Embryonic facial prominence (tissue), 1 donor: ENCODE measurements at regions not wholly inside any gene's neighbourhood (a gene's known extent, or its start where the extent isn't known, plus 50 kb on each side); places are given as distances from the start of the nearest gene placed in this dataset.
"Not testable (repeated sequence)": the region's sequence is repeated elsewhere in the genome, so short reads cannot be mapped to it uniquely, and the experiment has no call there.

ENCODE experiments used
- DNase-seq: peaks from one replicate; pipeline ENCODE4 v3.0.0-alpha.2; 2016; ENCODE audit errors: extremely low spot score

DNA sequence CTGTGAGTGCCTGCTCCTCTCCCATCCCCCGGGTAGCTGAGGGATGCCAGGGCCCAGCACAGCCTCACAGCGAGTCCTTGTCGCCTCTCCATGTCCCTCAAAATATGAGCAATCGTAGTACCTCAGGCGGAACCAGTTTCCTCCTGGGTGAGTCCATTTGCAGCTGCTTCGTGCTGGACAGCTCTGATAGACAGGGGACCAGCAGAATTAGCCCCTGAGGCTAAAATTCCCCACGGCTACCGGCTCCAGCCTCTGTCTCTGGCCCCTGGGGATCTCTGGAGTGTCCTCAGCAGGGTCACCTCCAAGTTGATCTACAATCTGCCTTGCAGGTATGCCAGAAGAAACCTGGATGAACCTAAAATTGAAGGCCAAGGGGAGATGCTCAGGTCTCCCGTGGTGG, 115.8 kb upstream of the FBXL7 start:
- DNase-seq = no peak

DNA sequence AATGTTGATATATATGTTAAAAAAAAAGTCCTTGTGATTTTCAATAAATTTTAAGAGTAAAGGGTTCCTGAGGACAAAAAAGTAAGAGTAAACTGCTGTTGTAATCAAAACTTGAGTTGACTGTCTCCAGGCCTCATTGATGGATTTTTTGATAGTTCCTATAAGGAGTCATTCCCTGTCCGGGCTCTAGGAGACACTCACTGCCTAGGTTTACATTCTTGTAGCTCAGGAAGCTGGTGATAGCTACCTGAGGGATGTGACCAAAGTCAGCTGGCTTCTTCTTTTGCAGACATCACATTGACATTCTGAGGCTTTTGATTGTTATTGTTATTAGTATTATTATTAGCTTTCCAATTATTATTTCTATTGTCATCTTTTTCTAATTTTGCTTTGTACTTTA, 116.5 kb upstream of the FBXL7 start:
- no peak for DNase-seq

DNA sequence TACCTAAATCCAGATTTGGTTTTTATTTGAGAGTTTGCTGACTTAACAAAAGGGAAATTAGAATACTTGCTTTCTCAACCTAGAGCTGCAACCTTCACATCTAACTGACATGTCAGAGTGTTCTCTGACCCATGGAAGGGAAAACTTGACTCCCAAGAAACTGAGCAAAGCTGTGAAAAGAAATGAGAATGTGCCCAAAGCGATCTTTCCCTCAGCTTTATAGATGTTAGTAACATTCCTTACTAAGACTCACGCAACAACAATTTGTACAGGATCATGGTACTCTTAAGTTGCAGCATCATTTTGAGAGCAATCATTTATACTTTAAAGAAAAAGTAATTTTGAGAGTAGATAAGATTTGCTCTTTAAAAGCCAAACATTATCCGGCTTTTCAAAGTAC, 117.0 kb upstream of the FBXL7 start:
- DNase-seq = no peak

DNA sequence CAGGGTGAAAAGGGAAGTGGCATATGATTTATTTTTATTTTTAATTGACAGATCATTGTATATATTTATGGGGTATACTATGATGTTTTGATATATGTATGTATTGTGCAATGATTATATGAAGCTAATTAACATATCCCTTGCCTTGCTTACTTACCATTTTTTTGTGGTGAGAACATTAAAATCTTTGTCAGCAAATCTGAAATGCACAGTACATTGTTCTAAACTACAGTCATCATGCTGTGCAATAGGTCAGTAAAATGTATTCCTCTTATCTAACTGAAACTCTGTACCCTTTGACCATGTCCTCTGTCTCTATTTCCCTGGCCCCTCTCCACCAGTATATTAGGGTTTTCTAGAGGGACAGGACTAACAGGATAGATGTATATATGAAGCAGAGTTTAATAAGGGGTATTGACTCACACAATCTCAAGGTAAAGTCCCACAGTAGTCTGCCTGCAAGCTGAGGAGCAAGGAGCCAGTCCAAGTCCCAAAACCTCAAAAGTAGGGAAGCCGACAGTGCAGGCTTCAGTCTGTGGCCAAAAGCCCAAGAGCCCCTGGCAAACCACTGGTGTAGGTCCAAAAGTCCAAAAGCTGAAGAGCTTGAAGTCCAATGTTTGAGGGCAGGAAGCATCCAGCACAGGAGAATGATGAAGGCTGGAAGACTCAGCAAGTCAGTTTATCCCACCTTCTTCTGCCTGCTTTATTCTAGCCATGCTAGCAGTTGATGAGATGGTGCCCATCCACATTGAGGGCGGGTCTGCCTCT, 122.2 kb upstream of the FBXL7 start:
- DNase-seq = no peak

DNA sequence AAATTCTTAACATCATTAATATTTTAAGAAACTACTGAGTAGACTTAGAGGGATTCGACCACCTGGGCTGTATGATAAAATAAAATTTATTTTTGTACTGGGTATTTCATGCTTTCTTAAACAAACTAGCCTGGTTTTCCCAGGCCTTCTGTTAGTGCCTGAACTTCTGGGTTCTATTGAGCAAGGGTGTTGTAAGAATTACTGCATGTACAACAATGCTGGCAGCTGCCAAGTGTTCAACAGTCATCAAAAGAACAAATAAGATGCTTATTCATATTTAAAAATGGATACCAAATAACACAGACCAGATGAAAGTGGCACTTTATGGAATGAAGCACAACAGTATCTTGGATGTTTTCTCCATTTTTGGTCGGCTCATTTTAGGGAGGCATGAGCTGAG, 123.2 kb upstream of the FBXL7 start:
- DNase-seq = no peak

DNA sequence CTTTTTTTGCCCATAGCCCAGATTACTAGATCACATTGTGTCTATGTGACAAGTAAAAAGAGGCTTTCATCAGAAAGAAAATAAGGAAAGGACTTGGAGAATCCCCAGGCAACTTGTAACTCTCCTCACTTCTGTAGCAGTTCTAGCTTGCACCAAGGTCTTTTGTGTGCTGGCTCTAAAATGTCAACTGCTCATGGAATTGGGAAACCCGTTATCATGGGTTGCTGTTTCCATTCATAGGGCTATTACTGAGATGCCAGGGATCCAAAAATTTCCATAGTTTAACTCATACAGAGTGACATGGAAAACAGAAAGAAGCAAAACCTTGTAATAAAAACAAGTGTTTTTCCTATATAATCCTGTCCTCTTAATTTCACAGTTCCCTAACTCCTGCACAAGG, 123.9 kb upstream of the FBXL7 start:
- no peak for DNase-seq

DNA sequence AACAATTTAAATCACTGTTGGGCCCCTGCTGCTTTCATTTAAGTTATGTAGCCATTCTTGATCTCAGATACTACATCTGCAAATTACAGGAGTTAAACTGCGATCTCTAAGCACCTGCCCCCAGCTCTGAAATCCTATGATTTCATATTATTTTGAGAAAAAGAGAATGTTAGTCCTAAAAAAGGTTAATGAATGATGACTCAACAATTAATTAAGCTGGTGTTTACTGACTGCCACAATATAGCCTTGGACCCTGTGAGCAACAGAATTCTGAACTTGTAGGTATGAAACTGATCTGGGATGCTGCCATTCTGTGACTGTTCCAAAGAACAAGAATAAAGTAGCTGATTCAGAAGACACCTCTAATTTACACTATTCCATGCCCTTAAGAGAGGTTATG, 124.4 kb upstream of the FBXL7 start:
- DNase-seq = no peak

DNA sequence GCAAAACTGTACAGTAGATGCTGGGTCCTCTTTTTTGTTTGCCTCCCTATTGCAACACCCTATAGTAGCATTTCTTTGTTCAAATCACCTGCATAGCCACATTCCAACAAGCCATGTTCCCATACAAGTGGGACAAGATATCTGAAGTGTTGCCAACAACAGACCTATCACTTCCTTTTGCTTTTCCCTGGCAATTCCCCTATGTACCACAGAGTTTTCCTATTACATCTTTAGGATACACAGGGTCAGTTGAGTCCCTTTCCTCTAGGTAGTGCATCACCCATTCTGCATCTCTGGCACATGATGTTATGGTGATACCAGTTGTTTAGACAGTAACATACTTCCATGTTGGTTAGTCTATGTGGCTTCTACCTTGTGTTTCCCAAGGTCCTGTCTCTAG, 125.1 kb upstream of the FBXL7 start:
- no peak for DNase-seq

DNA sequence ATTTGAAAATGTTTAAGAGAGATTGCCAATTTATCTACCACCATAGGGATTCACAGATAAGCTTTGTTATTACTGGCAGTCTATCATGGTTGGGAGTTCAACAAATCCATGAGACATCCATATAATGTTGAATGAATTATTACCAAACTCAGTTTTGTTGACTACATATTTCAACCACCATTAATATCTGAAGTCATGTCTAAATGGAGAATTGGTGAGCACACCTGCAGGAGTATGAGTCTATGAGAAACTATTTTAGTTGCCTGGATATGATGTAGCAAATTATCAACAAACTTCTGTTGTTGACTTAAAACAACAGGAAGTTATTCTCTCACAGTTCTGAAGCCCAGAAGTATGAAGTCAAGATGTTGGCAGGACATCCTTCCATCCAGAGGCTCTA, 126.8 kb upstream of the FBXL7 start:
- no peak for DNase-seq

DNA sequence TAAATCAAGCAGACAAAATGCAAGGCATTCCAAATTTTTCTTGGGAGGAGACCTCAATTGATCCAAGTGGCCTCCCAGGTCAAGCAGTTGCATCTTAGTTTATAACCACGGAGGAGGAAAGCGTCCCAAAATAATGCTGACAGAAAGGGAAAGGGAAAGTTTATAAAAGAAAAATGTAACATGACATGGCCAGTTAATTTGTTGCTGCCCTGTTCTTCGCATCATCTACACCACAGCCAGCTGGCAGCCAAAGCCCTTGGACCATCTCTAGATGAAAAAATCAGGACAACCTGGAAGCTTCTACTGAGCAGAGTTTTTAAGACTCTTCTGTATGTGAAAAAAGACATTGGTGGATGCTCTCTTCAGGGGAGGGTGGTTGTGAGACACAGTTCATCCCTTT, 128.8 kb upstream of the FBXL7 start:
- DNase-seq = no peak

DNA sequence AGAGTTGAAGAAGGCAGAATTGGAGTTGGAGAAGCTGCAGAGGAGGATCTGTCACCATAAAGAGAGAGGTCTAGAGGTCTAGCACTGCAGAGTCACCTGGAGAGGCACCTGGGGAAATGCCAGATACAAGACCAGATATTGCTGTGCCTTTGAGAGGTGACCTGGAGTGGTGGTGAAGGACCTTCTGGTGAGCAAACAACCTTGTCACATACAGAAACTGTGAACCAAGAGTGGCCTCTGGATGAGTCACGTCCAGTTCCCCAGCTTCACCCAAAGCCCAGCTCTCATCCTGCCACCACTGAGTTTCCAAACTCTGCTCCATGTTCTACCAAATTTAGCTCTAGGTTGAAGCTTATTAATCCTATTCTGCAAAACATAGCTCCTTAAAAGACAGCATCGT, 131.1 kb upstream of the FBXL7 start:
- DNase-seq = no peak

DNA sequence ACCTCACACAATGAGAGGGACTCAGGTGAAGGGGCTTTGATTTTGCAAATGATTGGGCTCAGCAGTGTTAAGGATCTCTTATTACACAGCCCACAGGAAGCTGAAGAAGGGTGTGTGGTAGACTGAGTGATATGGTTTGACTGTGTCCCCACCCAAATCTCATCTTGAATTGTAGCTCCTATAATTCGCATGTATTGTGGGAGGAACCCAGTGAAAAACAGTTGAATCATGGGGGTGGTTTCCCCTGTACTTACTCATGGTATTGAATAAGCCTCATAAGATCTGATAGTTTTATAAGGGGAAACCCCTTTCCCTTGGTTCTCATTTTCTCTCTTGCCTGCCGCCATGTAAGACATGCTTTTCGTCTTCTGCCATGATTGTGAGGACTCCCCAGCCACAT, 132.5 kb upstream of the FBXL7 start:
- DNase-seq = no peak

DNA sequence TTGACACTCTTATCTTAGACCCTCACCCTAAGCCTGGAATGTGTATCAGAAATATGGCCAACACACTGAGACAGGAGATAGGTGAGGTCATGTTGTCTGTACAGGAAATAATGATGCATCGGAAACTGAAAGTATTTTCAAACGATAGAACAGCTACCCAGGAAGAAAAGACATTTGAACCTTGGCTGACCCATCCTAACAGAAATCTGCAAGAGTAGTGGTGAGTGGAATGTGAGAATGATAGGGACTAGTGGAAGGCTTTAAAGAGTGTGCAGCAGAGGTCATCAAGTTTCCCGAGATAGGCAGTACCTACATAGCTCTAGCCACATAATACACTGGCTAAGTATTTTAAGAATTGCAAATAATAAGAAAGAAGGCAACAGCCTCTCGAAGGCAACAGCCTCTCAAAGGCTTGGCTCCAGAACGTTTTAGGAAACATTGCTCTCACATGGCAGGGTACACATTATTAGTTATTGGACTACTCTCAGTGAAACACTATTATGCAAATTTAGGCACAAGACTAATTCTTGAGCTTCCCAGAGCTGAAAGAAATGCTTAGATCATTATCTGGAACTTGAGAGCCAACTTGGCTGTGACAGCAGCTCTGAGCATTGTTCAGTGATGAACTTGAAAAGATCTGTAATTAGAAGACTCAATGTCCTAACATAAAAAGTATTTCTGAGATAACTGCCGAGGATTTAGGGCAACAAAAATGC, 133.1 kb upstream of the FBXL7 start:
- no peak for DNase-seq

DNA sequence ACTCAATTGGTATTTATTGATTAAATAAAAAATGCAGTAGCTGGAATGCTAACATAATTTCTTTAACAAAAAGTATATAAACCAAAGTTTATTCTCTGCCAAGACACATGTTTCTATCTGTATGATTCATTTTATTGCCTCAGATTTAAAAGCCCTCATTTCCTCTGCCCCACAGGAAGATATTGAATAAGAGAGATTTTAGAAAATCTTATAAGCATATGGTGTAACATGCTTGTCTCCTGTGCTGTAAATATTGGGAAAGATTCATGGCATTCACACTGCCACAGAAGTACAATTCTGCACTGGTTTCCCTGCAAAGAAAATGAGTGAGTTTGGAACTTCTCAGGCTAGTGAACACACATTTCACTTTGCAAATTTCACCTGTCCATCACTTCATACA, 134.9 kb upstream of the FBXL7 start:
- no peak for DNase-seq

DNA sequence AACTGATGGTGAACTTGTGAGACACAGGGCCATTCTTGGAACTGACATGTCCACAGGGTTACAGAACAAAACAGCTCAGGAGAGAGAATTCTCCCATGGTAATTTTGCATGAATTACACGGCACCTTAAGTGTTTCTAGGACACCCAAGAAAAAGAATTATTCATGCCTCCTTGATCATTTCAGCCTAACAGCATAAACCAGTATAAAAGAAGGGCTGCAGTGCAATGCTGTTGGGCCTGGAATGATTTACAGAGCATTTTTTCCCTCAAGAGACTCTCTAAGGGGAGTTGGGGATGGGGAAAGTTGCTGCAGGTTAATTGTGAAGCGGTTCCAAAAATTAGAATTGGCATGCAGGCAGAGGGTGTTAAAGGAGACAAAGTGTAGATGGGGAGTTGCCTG, 136.4 kb upstream of the FBXL7 start:
- DNase-seq = no peak

DNA sequence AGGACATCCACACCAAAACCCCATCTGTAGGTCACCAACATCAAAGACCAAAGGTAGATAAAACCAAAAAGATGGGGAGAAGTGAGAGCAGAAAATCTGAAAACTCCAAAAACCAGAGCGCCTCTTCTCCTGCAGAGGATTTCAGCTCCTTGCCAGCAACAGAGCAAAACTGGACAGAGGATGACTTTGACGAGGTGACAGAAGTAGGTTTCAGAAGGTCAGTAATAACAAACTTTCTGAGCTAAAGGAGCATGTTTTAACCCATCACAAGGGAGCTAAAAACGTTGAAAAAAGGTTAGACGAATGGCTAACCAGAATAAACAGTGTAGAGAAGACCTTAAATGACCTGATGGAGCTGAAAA, 142.9 kb upstream of the FBXL7 start:
- DNase-seq = not testable (repeated sequence)

DNA sequence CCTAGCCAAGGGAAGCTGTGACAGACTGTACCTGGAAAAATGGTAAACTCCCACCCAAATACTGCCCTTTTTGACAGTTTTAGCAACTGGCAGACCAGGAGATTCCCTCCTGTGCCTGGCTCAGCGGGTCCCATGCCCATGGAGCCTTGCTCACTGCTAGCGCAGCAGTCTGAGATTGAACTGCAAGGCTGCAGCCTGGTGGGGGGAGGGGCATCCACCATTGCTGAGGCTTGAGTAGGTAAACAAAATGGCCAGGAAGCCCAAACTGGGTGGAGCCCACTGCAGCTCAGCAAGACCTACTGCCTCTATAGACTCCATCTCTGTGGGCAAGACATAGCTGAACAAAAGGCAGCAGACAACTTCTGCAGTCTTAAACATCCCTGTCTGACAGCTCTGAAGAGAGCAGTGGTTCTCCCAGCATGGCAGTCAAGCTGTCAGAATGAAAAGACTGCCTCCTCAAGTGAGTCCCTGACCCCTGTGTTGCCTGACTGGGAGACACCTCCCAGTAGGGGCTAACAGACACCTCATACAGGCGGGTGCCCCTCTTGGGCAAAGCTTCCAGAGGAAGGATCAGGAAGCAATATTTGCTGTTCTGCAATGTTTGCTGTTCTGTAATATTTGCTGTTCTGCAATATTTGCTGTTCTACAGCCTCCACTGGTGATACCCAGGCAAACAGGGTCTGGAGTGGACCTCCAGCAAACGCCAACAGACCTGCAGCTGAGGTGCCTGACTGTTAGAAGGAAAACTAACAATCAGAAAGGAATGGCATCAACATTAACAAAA, 143.5 kb upstream of the FBXL7 start:
- DNase-seq = not testable (repeated sequence)

DNA sequence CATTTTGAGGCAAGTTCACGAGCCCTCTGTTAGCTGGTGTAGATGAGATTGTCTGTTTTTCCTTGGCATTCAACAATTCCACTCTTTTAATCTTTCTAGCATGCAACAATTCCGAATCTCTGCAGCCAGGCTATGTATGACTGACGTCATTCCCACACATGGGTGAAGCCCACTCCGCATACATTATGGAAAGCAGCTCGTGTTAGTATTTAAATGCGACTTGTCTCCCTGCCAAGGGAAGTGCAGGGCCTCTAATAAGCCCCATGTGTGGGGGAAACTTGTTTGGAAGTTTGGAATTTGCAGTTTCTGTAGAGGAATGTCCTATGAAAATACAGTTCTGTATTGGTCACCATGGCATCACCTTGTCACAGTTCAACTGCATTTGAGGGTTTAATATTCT, 146.0 kb upstream of the FBXL7 start:
- peak; percentile 86 for DNase-seq

DNA sequence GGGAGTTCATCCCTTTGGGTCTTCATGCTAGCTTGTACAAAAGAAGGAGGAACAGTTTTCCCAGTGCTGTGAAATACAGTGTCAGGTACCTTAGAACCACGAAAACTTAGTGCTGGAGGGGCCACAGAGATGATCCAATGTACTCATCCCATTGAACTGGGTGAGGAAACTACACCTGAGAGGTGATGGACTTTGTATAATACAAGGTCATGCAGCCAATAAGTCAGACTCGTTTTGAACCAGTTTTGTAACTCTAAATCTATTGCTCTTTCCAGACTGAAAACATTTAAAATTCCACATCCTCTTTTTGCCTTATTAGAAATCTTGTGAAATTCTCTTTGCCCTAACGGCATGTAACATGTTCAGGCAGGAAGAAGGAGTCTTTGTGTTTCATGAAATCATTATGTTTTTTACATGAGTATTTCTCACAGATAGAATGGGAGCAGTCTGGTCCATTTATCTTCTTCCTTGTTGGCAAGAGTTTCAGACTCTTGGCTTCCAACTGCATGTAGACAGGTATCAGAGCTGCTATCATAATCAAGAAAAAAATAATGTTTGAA, 146.8 kb upstream of the FBXL7 start:
- no peak for DNase-seq

DNA sequence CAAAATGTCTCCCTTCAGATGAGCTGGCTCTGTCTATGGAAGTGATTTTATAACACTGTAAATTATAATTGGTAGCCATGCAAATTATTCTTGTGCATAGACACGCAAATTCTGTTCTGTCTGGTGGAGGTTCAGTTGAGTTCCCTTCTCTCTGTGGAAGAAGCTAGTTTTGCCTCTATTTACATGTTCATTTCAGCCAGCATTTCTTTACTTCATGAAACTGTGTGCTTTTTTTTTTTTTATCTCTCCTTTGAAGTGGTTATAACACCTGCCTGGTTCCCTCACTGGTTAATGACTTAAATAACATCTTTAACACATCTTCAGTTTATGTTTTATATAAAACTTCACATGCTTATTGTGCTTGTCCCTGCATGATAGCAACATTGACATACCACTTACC, 149.4 kb upstream of the FBXL7 start:
- no peak for DNase-seq

DNA sequence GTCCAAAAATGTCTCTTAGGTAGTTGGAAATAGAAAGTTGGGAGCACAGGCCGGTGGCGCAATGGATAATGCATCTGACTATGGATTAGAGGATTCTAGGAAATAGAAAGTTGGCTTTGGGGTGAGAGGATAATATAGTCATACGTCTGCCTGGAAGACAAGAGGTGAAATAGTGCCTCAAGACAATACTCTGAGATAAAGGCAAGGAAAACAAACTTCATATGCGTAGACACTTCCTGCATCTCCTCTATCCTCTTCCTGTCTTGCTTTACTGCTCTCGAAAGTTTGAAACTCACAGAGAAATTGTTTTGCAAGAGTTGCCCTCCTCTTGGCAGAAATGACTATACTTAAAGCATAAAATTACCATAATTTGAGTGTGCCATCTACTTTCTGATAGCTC, 153.2 kb upstream of the FBXL7 start:
- no peak for DNase-seq

DNA sequence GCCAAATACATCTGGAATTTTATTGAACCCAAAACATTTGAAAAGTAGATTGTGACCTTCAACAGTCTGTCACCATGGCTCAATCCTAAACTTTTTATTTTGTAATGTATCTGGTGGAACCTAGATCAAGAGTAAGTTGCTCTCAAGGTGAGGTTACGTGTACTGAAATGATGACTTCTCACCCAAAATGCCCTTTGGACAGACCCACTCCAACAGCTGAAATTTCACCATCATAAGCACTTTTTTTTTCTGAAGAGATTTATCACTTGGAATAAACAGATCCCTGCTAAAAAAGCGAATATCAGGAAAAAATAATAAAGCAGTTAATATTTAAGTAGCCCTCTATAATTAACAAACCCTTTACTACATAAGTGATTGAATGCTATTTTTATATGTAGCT, 155.0 kb upstream of the FBXL7 start:
- no peak for DNase-seq

DNA sequence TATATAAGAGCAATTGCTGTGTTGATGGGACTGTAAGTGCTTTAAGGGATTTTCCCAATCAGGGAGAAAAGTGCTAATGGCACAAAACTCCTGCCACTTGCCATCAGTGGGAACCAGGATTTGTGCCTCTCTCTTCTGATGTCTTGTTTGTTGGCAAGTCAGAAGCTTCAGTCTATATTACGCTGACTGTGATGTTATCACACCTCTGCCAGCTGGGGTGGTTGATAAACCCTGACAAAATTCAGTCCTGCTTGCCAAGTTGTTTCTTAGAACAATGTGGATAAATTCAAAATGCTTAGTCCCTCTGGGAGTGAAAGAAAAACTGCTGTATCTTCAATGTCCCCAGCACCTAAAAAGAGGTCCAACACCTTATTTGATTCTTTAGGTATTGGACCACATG, 161.4 kb upstream of the FBXL7 start:
- DNase-seq = no peak
